Activated T-helper 1 cell treated with anti-CD3 and anti-CD28 coated beads, Interleukin-12 subunit alpha, Interleukin-12 subunit beta, Interleukin-2, Interleukin-4 antibody, amounts not matched to agents 30 ng/mL and 10 ng/mL and 1 ng/mL, durations not matched to agents 14 hours and 24 hours and 36 hours (primary cell): ENCODE measurements at regions not wholly inside any gene's neighbourhood (a gene's known extent, or its start where the extent isn't known, plus 50 kb on each side); places are given as distances from the start of the nearest gene placed in this dataset.
"Not testable (repeated sequence)": the region's sequence is repeated elsewhere in the genome, so short reads cannot be mapped to it uniquely, and the experiment has no call there.

Experiments
- DNase-seq: peaks from one replicate; pipeline ENCODE4 v3.0.0; 2021; ENCODE audit warnings: low spot score
- H3K27ac Mint-ChIP-seq: one replicate; pipeline ENCODE4 v1.8.0; 2021; ENCODE audit warnings: mild to moderate bottlenecking, mixed read lengths
- H3K27me3 Mint-ChIP-seq: one replicate; pipeline ENCODE4 v1.8.0; 2022; ENCODE audit warnings: mild to moderate bottlenecking, moderate library complexity, mixed read lengths; ENCODE audit not compliant: insufficient read depth
- H3K36me3 Mint-ChIP-seq: one replicate; pipeline ENCODE4 v1.8.0; 2021; ENCODE audit warnings: low read depth, mixed read lengths
- H3K4me1 Mint-ChIP-seq: one replicate; pipeline ENCODE4 v1.8.0; 2021; ENCODE audit warnings: low read depth, mixed read lengths
- H3K4me3 Mint-ChIP-seq: one replicate; pipeline ENCODE4 v1.8.0; 2021; ENCODE audit warnings: mild to moderate bottlenecking, moderate library complexity, mixed read lengths
- H3K9me3 Mint-ChIP-seq: one replicate; pipeline ENCODE4 v1.8.0; 2021; ENCODE audit warnings: mixed read lengths
- intact Hi-C: fragments of 100-400 bp; cut with micrococcal nuclease; formaldehyde crosslinking; loops from one replicate; pipeline ENCODE4 v1.15.1; 2024

DNA sequence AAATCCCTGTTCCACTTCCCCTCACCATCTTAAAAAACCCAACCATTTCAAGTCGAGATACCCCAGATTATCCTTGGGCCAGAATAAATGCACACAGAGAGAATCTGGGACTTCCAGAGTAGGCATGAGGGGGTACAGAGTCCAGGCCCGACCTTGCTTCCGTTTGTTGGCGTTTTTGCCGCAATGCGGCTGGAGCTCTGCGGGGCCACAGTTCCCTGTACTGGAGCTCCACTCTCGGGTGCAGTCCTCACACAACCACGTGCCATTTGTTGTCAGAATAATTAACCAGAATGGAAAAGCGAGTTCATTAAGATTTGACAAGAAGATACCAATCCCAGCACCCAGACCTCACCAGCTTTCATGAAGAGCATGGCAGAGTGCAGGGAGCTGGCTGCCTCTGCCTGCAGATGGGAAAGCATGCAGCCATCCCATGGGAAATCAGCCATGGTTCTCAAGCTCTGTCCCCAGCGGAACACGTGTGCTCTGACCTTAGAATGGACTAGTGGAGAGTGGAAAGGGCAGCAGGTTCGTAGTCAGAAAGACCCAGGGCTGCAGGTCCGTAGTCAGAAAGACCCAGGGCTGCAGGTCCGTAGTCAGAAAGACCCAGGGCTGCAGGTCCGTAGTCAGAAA lies 472.8 kb downstream of the EIPR1 start:
- Mint-ChIP-seq H3K9me3 (no peaks in the 10 kb centered on the region), H3K36me3 (no peaks in the 10 kb centered on the region), H3K27ac (no peak overlapping the region), H3K4me1 (peaks cover 14% of the 10 kb centered on the region), H3K27me3 (peaks cover 2% of the 10 kb centered on the region), H3K4me3 (no peak overlapping the region)
- DNase-seq: no peak
- intact Hi-C loops: no loop called here

DNA sequence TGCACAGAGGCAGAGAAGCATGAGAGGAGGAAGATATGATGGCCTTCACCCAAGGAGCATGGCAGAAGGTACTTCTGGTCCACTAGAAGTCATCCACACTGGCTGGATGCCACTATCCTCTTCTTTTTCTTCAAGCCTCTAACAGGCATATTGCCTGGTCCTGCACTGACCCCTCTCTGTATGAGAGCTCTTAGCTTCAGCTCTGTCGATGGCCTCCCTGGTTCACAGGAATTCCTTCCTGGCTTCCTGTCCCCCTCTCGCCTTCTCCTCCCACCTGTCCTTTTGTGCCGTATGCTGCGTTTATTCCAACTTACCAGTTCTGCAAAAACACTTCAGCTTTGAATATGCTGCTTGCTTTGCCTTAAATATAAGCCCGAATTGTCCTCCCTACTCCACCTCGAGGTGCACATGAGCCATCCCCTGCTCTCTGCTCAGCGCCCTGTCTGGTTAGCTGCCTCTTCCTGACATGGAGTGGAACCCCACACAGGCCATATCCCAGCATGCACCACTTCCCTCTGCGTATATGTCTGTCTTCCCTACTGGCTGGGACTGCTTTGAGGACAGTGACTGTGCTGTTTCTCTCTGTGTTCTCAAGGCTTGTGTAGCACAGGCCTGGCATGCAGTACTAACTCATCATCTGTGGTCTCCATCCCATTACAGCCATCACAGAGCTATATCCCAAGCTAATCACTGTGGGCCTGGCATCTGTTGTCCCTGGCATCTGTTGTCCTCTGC lies 474.9 kb downstream of the EIPR1 start:
- Mint-ChIP-seq H3K27me3 (no peaks in the 10 kb centered on the region), H3K4me1 (peaks cover 14% of the 10 kb centered on the region), H3K9me3 (no peaks in the 10 kb centered on the region), H3K4me3 (no peak overlapping the region), H3K36me3 (no peaks in the 10 kb centered on the region), H3K27ac (no peak overlapping the region)
- intact Hi-C loops: no loop called here
- DNase-seq: no peak

DNA sequence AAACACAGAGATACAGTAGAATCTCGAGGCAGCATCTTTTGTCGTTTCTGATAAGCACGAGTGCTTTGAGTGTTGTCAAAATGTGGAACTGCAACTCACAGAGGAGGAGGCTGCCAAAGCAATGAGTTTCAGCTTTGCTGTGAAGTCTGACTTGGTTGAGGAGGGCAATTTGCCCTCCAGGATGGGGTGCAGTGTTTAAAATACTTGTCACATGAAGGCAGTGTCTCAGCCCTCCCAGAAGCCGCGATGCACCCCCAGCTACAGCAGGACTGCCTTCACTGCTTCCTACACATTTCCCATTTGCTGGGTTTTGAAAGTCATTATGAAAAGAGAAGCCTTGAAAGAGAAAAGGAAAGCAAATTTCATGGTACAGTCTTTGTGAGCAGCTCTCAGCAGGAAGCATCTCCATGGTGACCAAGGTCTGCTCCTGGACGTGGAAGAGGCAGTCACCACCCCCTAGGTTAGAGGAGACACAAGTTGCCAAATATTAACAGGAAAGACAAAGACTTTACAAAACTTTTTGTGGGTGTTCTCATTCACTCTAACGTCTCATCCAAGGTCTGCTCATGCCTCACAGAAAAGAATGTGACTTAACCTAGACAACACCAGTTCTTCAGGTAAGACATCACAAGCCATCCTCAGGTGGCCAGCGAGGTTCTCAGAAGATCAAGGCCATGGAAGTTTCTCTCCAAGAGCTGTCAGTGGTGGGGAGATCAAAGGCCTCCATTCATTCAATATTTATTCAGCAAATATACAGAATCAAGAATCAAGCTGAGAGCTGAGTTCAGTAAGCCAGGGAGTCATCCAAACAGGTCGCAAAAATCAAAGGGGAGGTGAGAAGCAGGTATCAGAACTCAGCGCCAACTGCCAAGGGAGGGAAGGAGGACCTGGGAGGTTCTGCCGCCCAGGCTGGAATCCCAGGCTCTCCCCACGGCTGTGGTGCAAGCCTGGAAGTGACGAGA lies 476.0 kb downstream of the EIPR1 start:
- no peak overlapping the region for H3K27ac Mint-ChIP-seq
- DNase-seq: no peak
- no peaks in the 10 kb centered on the region for H3K9me3 Mint-ChIP-seq
- peaks cover 14% of the 10 kb centered on the region for H3K4me1 Mint-ChIP-seq
- no peak overlapping the region for H3K4me3 Mint-ChIP-seq
- no peaks in the 10 kb centered on the region for H3K36me3 Mint-ChIP-seq
- no peaks in the 10 kb centered on the region for H3K27me3 Mint-ChIP-seq
- intact Hi-C loops: no loop called here

DNA sequence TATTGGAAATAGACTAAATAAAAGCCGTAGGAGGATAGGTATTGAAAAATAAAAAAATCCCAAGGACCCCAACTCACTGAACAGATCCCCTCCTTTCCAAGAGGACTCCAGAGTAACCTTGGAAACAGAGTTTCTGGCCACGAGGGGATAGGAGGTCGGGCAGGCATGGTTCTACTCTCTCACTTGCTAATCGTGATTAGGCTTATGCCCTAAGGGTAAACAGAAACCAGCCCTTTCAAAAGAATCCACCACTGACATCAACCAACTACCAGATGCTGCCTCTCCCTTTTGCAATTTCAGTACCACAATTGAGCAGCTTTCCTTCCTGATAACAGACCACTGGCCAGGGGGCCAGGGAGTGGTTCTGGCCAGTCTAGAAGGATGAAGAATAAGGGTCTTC lies 477.8 kb downstream of the EIPR1 start:
- H3K36me3 Mint-ChIP-seq: no peaks in the 10 kb centered on the region
- no peak overlapping the region for H3K27ac Mint-ChIP-seq
- no peaks in the 10 kb centered on the region for H3K9me3 Mint-ChIP-seq
- H3K4me3 Mint-ChIP-seq: no peak overlapping the region
- intact Hi-C loops: no loop called here
- no peak for DNase-seq
- peaks cover 2% of the 10 kb centered on the region for H3K27me3 Mint-ChIP-seq
- H3K4me1 Mint-ChIP-seq: peaks cover 14% of the 10 kb centered on the region

DNA sequence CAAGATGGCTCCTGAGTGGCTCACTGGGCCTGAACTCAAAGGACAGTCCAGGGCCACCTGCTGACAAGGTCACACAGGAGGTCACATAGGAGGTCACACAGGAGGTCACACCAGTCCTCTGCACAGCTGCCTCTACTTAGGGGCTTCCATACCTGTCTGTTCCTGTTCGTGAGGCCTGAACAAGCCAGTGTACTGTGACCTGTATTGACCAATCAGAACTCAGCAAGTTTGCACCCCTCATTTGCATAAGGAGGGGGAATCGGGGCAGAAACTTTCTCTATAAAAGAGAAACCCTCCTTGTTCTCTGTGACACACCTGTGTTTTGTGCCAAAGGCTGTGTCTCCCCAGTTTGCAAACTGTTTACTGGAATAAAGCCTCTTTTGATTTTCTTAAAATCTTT lies 478.9 kb downstream of the EIPR1 start:
- H3K4me1 Mint-ChIP-seq: peaks cover 14% of the 10 kb centered on the region
- intact Hi-C loops: no loop called here
- no peak overlapping the region for H3K4me3 Mint-ChIP-seq
- H3K27me3 Mint-ChIP-seq: peaks cover 2% of the 10 kb centered on the region
- H3K36me3 Mint-ChIP-seq: no peaks in the 10 kb centered on the region
- no peak overlapping the region for H3K27ac Mint-ChIP-seq
- H3K9me3 Mint-ChIP-seq: no peaks in the 10 kb centered on the region
- no peak for DNase-seq

DNA sequence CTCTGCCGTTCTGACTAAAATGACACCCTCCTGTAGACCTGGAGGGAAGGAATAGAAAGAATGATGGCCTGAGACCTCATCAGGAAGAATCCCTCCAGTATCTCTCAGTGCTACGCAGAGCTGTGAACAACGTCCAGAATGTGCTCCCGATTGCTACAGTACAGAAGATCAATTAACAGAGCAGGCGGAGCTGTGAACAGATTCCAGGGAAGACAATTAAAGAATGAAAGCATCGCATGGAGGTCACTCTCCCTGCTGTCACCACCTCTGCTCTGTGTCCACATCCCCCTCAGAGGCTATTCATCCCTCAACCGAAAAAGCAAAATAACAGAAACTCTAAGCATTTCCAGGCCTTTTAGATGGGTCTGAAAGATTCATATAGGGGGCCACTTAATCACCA lies 481.0 kb downstream of the EIPR1 start:
- Mint-ChIP-seq H3K27me3 (peaks cover 2% of the 10 kb centered on the region), H3K27ac (no peak overlapping the region), H3K36me3 (no peaks in the 10 kb centered on the region), H3K9me3 (no peaks in the 10 kb centered on the region), H3K4me1 (peaks cover 8% of the 10 kb centered on the region), H3K4me3 (no peak overlapping the region)
- intact Hi-C loops: no loop called here
- DNase-seq: no peak

DNA sequence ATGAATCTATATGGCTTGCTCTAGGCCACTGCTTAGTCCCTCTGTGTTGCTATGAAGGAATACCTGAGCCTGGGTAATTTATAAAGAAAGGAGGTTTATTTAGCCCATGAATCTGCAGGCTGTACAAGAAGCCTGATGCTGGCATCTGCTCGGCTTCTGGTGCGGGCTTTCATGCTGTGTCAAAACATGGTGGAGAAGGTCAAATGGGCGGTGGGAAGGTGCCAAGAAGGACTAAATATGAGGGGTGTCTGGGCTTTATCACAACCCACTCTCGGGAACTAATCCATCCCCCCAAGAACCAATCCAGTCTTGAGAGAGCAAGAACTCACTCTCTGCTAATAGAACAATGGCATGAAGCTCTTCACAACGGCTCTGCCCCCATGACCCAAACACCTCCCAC lies 481.6 kb downstream of the EIPR1 start:
- H3K27ac Mint-ChIP-seq: no peak overlapping the region
- H3K27me3 Mint-ChIP-seq: peaks cover 3% of the 10 kb centered on the region
- H3K36me3 Mint-ChIP-seq: no peaks in the 10 kb centered on the region
- peaks cover 2% of the 10 kb centered on the region for H3K4me1 Mint-ChIP-seq
- no peak for DNase-seq
- no peaks in the 10 kb centered on the region for H3K9me3 Mint-ChIP-seq
- H3K4me3 Mint-ChIP-seq: no peak overlapping the region
- intact Hi-C loops: no loop called here

DNA sequence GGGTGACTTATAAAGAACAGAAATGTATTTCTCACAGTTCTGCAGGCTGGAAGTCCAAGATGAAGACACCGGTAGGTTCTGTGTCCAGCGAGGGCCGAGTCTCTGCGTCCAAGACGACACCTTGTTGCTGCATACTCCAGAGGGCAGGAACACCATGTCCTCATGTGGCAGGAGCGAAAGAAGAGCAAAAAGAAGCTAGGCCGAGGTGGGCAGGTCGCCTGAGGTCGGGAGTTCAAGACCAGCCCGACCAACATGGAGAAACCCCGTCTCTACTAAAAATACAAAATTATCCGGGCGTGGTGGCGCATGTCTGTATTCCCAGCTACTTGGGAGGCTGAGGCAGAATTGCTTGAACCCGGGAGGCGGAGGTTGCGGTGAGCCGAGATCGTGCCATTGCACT lies 483.6 kb downstream of the EIPR1 start:
- H3K4me1 Mint-ChIP-seq, H3K27me3 Mint-ChIP-seq, H3K9me3 Mint-ChIP-seq, DNase-seq, intact Hi-C loops, H3K4me3 Mint-ChIP-seq, H3K27ac Mint-ChIP-seq, H3K36me3 Mint-ChIP-seq: not testable (repeated sequence)

DNA sequence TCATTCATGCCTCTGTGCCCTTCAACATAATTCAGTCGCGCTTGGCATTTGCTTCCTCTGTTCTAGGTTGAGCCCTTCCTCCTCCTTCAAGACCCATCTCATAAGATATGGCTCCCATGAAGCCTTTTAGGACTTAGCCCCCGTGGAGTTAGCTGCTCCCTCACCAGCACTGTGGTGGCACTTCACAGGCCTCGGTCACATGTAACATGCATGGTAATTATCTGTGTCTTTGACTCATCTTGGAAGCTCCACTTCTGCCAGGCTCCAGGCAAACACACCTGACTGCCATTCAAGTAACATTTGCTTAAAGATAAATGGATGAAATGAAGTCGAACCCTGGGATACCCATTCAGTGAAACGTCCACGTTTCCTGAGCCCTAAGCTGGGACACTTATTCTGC lies 484.7 kb downstream of the EIPR1 start:
- no peak overlapping the region for H3K27ac Mint-ChIP-seq
- H3K36me3 Mint-ChIP-seq: no peaks in the 10 kb centered on the region

DNA sequence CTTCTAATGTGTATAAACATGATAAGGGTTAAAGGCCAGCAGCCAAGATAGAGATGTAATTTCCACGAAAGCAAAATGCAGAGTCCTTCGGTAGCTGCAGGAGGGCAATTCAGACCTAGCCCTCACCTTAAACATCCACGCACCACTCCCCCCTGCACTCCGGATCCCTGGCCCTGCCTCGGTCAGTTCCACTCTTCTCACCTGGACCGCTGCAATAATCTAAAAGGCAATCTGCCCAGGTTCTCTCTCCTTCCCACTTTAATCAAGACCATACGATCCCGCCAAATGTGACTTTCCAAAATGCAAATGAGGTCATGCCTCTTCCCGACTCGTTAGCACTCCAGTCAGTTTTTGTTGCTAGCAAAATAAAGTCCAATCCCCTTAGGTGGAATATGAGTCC lies 485.2 kb downstream of the EIPR1 start:
- intact Hi-C loops: no loop called here
- Mint-ChIP-seq H3K36me3 (no peaks in the 10 kb centered on the region), H3K4me1 (no peaks in the 10 kb centered on the region), H3K4me3 (no peak overlapping the region), H3K9me3 (no peaks in the 10 kb centered on the region), H3K27ac (no peak overlapping the region), H3K27me3 (peaks cover 6% of the 10 kb centered on the region)
- no peak for DNase-seq

More for the DNA sequence above, 484.7 kb downstream of the EIPR1 start:
- no peaks in the 10 kb centered on the region for H3K9me3 Mint-ChIP-seq
- peaks cover 5% of the 10 kb centered on the region for H3K27me3 Mint-ChIP-seq
- no peak for DNase-seq
- H3K4me3 Mint-ChIP-seq: no peak overlapping the region
- intact Hi-C loops: no loop called here
- no peaks in the 10 kb centered on the region for H3K4me1 Mint-ChIP-seq

DNA sequence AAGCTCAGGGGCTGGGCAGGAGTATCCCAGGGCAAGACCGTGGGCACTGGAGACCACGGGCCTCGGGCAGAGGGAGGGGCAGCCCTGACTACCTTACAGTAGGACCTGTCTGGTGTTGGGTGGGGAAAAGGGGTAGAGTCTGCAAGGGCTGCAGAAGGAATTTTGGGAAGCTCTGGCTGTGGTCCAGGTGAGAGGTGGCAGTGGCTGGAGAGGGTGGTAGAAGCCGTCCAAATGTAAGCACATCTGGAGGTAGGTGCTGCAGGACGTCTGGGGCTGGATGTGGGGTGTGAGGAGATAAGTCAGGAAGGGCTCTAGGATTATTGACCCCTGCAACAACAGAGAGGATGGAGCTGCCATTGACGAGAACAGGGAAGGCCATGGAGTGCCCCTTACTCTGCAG lies 486.7 kb downstream of the EIPR1 start:
- Mint-ChIP-seq H3K27ac (no peak overlapping the region), H3K27me3 (peaks cover 10% of the 10 kb centered on the region), H3K4me3 (no peak overlapping the region), H3K36me3 (no peaks in the 10 kb centered on the region), H3K9me3 (no peaks in the 10 kb centered on the region), H3K4me1 (no peaks in the 10 kb centered on the region)
- no peak for DNase-seq
- intact Hi-C loops: no loop called here

DNA sequence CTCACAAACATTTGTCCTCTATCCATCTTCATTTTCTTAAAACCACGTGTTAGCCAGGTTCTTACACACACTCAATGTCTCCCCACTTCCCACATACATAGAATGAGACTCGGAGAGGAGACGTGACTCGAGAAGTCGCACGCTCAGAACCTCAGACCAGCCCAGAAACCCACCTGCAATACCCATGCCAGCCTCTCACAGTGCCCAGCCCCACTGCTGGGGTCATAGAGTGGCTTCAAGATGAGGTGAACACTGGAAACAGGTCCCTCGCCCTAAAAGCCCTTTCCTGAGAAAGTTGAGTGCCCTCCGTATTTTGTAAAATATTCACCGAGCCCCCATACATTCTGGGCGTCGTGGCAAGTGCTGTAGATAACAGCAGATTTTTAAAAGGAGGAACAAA lies 487.4 kb downstream of the EIPR1 start:
- peaks cover 10% of the 10 kb centered on the region for H3K27me3 Mint-ChIP-seq
- intact Hi-C loops: no loop called here
- H3K9me3 Mint-ChIP-seq: no peaks in the 10 kb centered on the region
- H3K27ac Mint-ChIP-seq: no peak overlapping the region
- no peak overlapping the region for H3K4me3 Mint-ChIP-seq
- DNase-seq: no peak
- no peaks in the 10 kb centered on the region for H3K4me1 Mint-ChIP-seq
- no peaks in the 10 kb centered on the region for H3K36me3 Mint-ChIP-seq

DNA sequence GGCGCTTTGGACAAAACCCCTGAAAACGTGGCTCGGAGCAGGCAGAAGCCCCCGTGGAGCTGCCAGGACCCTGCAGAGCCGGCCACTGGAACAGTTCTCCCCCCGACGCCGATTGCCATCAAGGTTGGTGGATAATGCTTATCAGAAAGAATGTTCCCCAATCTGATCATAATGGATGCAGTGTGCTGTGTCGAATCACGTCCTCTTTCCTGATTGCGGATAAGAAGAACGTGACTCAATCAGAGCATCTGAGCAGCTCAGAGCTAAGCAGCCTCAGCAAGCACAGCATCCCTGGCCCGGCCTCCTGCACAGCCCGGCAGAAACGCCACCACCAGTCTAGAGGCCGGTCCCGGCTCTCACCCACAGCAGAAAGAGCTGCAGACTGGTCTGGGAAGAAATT lies 488.0 kb downstream of the EIPR1 start:
- Mint-ChIP-seq H3K27me3 (peaks cover 10% of the 10 kb centered on the region), H3K27ac (no peak overlapping the region), H3K4me3 (no peak overlapping the region), H3K4me1 (no peaks in the 10 kb centered on the region), H3K36me3 (no peaks in the 10 kb centered on the region), H3K9me3 (no peaks in the 10 kb centered on the region)
- DNase-seq: no peak
- intact Hi-C loops: no loop called here
